Heart left ventricle (tissue), 16 donors: ENCODE measurements at regions not wholly inside any gene's neighbourhood (a gene's known extent, or its start where the extent isn't known, plus 50 kb on each side); places are given as distances from the start of the nearest gene placed in this dataset.

Experiments
- ATAC-seq, 4 donors: fragments of 200-7000 bp; cut with Tn5 transposase; one replicate each; pipeline ENCODE4 v1.9.1; 2020 to 2022; ENCODE audit warnings: moderate library complexity in 4 of 4, mild to moderate bottlenecking in 3 of 4, moderate number of reproducible peaks in 1 of 4
- DNase-seq, 5 donors: peaks; one replicate each; pipeline ENCODE4 v3.0.0-alpha.2; 2020
- H3K27ac ChIP-seq, 12 donors: fragments of 200-600 bp; sonication (generic) in 4 of 12; one replicate each; pipeline versions ENCODE4 v1.5.0 to v1.8.0; 2016 to 2022; ENCODE audit warnings: mild to moderate bottlenecking in 2 of 12
- H3K27me3 ChIP-seq, 9 donors: fragments of 200-600 bp; sonication (generic) in 2 of 9; one replicate each; pipeline versions ENCODE4 v1.5.1 to v1.8.0; 2016 to 2022; ENCODE audit warnings: mild to moderate bottlenecking in 3 of 9
- H3K36me3 ChIP-seq, 9 donors: fragments of 200-600 bp; sonication (generic) in 2 of 9; one replicate each; pipeline versions ENCODE4 v1.5.0 to v1.8.0; 2018 to 2022; ENCODE audit warnings: mild to moderate bottlenecking in 2 of 9
- H3K4me1 ChIP-seq, 12 donors: fragments of 200-600 bp; sonication (generic) in 4 of 12; one replicate each; pipeline versions ENCODE4 v1.5.0 to v1.8.0; 2016 to 2022; ENCODE audit warnings: mild to moderate bottlenecking in 3 of 12
- H3K4me3 ChIP-seq, 12 donors: fragments of 200-600 bp; sonication (generic) in 4 of 12; one replicate each; pipeline versions ENCODE4 v1.5.0 to v1.8.0; 2017 to 2022; ENCODE audit warnings: mild to moderate bottlenecking in 9 of 12, moderate library complexity in 4 of 12
- H3K9me3 ChIP-seq, 12 donors: fragments of 200-600 bp; sonication (generic) in 4 of 12; one replicate each; pipeline versions ENCODE4 v1.5.0 to v1.8.0; 2016 to 2022; ENCODE audit warnings: mild to moderate bottlenecking in 1 of 12
- CTCF ChIP-seq, 12 donors: fragments of 200-600 bp; sonication (generic) in 4 of 12; IDR thresholded peaks; one replicate each; pipeline versions ENCODE4 v1.5.0 to v1.8.0; 2018 to 2022; ENCODE audit warnings: antibody characterized with exemption in 12 of 12, mild to moderate bottlenecking in 5 of 12
- POLR2A ChIP-seq, 2 donors: fragments of 450-650 bp; IDR thresholded peaks; one replicate each; pipeline ENCODE4 v1.6.1; 2017; ENCODE audit warnings: antibody characterized with exemption in 2 of 2, mild to moderate bottlenecking in 2 of 2, moderate library complexity in 2 of 2
- WGBS, 4 donors: extraction: QIAGEN DNeasy Blood & Tissue Kit in 2 of 4; methylation state at CpG; one replicate each; pipeline versions ENCODE4 v1.1.5 to v1.1.7; 2013 to 2018; 5-methylcytosine and 5-hydroxymethylcytosine counted together
- intact Hi-C, 10 donors: fragments of 100-400 bp; cut with DNase I; formaldehyde crosslinking; loops; one replicate each; pipeline versions ENCODE4 v1.11.1 to v1.14.2; 2022
- donor health status: ischemic (EF 13 %, LVEDD 7.1; RV severe dilation, severe dysfunction).
- donor health status: healthy with polysubstance abuse.
- donor health status: DM: no; HTN: yes; CAD: no.
- donor health status: DM: no; HTN: no; CAD: no.
- donor health status: ischemic (EF 25% LVEDD 6.9; RV normal size, moderate dysfunction).
- donor health status: ischemic (EF 25% LVEDD 5.7; RV mildly dilated, moderate dysfunction).
- donor health status: healthy.
- donor health status: DM: yes; HTN: yes; CAD: no.
- donor health status: ischemic (EF 35%, LVEDD 5.7; RV mildly dilated, moderate dysfunction).
- donor health status: nonischemic (EF 11% LVEDD 7.7; RV severe dilation, severe dysfunction).
- donor health status: DM: yes; HTN: yes; CAD: no.
- donor health status: PGD.
- donor health status: ischemic (EF 29% LVEDD 5.4; RV normal size, mild dysfunction).
- donor health status: nonischemic (EF 23%, LVEDD 6.1; RV moderate dilation, normal function).

GRCh38 chr3:36318621-36319200 is 61.6 kb upstream of the STAC start:
- TF ChIP-seq CTCF (IDR thresholded peaks at IDR 0.05) (no peak), POLR2A (IDR thresholded peaks at IDR 0.05) (no peak)
- ATAC-seq (no peak), DNase-seq (no peak)
- Histone ChIP-seq H3K4me3 (no peak overlapping the region), H3K27ac (no peak overlapping the region), H3K4me1 (no peaks in the 10 kb centered on the region), H3K9me3 (peaks cover 0 to 18% (median 8%) of the 10 kb centered on the region in 12 donors), H3K36me3 (no peaks in the 10 kb centered on the region), H3K27me3 (no peaks in the 10 kb centered on the region)
- intact Hi-C loops, result no loop called here
- 69 to 86% (median 75%) methylated on average over 3 of the region's 3 CpGs for WGBS, 4 donors

GRCh38 chr3:36319680-36320079 is 60.6 kb upstream of the STAC start:
- intact Hi-C loops, result no loop called here
- H3K4me1 ChIP-seq, result no peaks in the 10 kb centered on the region
- H3K36me3 ChIP-seq, result no peaks in the 10 kb centered on the region
- no peak for ATAC-seq
- 30 to 59% (median 50%) methylated on average over 1 of the region's 1 CpG for WGBS, 4 donors
- no peaks in the 10 kb centered on the region for H3K27me3 ChIP-seq
- no peak overlapping the region for H3K4me3 ChIP-seq
- no peak for DNase-seq
- TF ChIP-seq CTCF (IDR thresholded peaks at IDR 0.05) (no peak), POLR2A (IDR thresholded peaks at IDR 0.05) (no peak)
- H3K9me3 ChIP-seq, result peaks cover 0 to 18% (median 7%) of the 10 kb centered on the region in 12 donors
- H3K27ac ChIP-seq, result no peak overlapping the region
